ENCODE measurements at regions not wholly inside any gene's neighbourhood (a gene's known extent, or its start where the extent isn't known, plus 50 kb on each side); places are given as distances from the start of the nearest gene placed in this dataset.
A peak's percentile ranks its signal among the peaks of the same experiment; 100 is the strongest.

GRCh38 chr7:91771921-91772815 is 108.3 kb downstream of the MTERF1 start:
- Histone ChIP-seq H3K27me3 (no peaks in the 10 kb centered on the region), H3K36me3 (no peaks in the 10 kb centered on the region), H3K4me3 (no peak overlapping the region), H3K27ac (no peak overlapping the region), H3K9me3 (no peaks in the 10 kb centered on the region), H3K4me1 (no peaks in the 10 kb centered on the region)
- WGBS, 2 donors: 81 to 83% methylated on average over 4 of the region's 4 CpGs
- TF ChIP-seq POLR2AphosphoS5 (IDR thresholded peaks at IDR 0.05) (no peak), EP300 (IDR thresholded peaks at IDR 0.05) (no peak), POLR2A (IDR thresholded peaks at IDR 0.05) (no peak)
- TF ChIP-seq, protein P1, sequence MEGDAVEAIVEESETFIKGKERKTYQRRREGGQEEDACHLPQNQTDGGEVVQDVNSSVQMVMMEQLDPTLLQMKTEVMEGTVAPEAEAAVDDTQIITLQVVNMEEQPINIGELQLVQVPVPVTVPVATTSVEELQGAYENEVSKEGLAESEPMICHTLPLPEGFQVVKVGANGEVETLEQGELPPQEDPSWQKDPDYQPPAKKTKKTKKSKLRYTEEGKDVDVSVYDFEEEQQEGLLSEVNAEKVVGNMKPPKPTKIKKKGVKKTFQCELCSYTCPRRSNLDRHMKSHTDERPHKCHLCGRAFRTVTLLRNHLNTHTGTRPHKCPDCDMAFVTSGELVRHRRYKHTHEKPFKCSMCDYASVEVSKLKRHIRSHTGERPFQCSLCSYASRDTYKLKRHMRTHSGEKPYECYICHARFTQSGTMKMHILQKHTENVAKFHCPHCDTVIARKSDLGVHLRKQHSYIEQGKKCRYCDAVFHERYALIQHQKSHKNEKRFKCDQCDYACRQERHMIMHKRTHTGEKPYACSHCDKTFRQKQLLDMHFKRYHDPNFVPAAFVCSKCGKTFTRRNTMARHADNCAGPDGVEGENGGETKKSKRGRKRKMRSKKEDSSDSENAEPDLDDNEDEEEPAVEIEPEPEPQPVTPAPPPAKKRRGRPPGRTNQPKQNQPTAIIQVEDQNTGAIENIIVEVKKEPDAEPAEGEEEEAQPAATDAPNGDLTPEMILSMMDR (IDR thresholded peaks at IDR 0.05): no peak
- DNase-seq (no peak), ATAC-seq (ENCODE audit: low FRiP score in 2 of 2) (no peak)

GRCh38 chr7:91776171-91776570 is 104.3 kb downstream of the MTERF1 start:
- Histone ChIP-seq H3K4me3 (no peak overlapping the region), H3K27me3 (no peaks in the 10 kb centered on the region), H3K9me3 (no peaks in the 10 kb centered on the region), H3K36me3 (no peaks in the 10 kb centered on the region), H3K4me1 (no peaks in the 10 kb centered on the region), H3K27ac (no peak overlapping the region)
- ATAC-seq (ENCODE audit: low FRiP score in 2 of 2) (no peak), DNase-seq (no peak)
- TF ChIP-seq POLR2A (IDR thresholded peaks at IDR 0.05) (no peak), EP300 (IDR thresholded peaks at IDR 0.05) (no peak), POLR2AphosphoS5 (IDR thresholded peaks at IDR 0.05) (no peak)
- WGBS, 2 donors: 72 to 75% methylated on average over 2 of the region's 2 CpGs

DNA sequence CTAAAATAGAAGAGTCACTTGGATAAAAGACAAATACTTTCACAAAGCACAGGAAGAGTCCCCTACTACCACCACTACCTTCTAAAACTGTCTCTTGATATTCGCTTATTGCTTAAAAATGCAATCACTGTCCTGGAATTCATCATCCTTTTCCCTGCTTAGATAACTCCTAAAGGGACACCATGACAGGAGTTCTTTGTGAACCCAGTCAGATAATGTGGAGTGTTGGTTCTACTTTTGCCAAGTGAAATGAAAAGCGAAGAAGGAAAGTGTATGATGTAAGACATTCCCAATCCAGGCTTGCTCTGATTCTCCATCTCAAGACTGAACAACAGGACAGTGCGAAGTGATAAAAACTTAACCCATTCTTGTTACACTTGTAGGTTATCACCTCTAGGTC is 103.0 kb downstream of the MTERF1 start:
- ATAC-seq (ENCODE audit: low FRiP score in 2 of 2): no peak
- TF ChIP-seq POLR2A (IDR thresholded peaks at IDR 0.05) (no peak), POLR2AphosphoS5 (IDR thresholded peaks at IDR 0.05) (no peak)
- Histone ChIP-seq H3K4me1 (no peaks in the 10 kb centered on the region), H3K27ac (no peak overlapping the region), H3K9me3 (no peaks in the 10 kb centered on the region), H3K27me3 (no peaks in the 10 kb centered on the region), H3K4me3 (no peak overlapping the region), H3K36me3 (no peaks in the 10 kb centered on the region)
- WGBS, 2 donors: 87 to 94% methylated on average over 3 of the region's 3 CpGs
- DNase-seq: no peak

- WGBS, 2 donors: 82 to 86% methylated on average over 1 of the region's 1 CpG
- no peak for TF ChIP-seq EP300 (IDR thresholded peaks at IDR 0.05)
- no peak for TF ChIP-seq POLR2AphosphoS5 (IDR thresholded peaks at IDR 0.05)
- TF ChIP-seq POLR2A (IDR thresholded peaks at IDR 0.05): no peak
- TF ChIP-seq, protein P1 (IDR thresholded peaks at IDR 0.05): no peak
- Histone ChIP-seq H3K27ac (no peak overlapping the region), H3K27me3 (no peaks in the 10 kb centered on the region), H3K4me1 (no peaks in the 10 kb centered on the region), H3K9me3 (no peaks in the 10 kb centered on the region), H3K36me3 (no peaks in the 10 kb centered on the region), H3K4me3 (no peak overlapping the region)
- DNase-seq (no peak), ATAC-seq (ENCODE audit: low FRiP score in 2 of 2) (no peak)
These were observed 102.1 kb downstream of the MTERF1 start for GRCh38 chr7:91778416-91778815.

GRCh38 chr7:91780521-91780920 is 100.0 kb downstream of the MTERF1 start:
- no peak for ATAC-seq (ENCODE audit: low FRiP score in 2 of 2)
- H3K9me3 ChIP-seq: no peaks in the 10 kb centered on the region
- no peak overlapping the region for H3K4me3 ChIP-seq
- no peaks in the 10 kb centered on the region for H3K36me3 ChIP-seq
- no peak for DNase-seq
- H3K27ac ChIP-seq: no peak overlapping the region
- 80 to 90% methylated on average over 5 of the region's 5 CpGs for WGBS, 2 donors
- TF ChIP-seq EP300 (IDR thresholded peaks at IDR 0.05) (no peak), POLR2AphosphoS5 (IDR thresholded peaks at IDR 0.05) (no peak), POLR2A (IDR thresholded peaks at IDR 0.05) (no peak)
- TF ChIP-seq, protein P1 (IDR thresholded peaks at IDR 0.05): no peak
- no peaks in the 10 kb centered on the region for H3K27me3 ChIP-seq
- H3K4me1 ChIP-seq: no peaks in the 10 kb centered on the region

DNA sequence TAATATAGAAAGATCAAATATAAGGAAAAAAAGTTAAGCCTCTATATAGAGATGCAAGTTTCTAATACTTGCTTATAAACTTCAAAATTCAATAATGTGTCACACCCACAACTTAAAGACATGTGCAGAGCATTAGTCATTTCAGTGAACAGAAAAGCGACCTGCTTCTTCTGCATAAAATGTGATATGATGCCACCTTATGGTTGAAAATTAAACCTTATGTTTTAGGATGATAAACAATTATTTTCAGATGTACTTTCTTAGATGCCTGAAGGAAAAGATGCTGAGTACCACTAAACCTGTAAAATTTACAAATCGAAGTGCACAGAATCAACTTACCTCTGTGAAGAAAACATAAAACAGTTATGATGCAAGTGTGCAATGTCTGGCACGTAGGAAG is 96.0 kb downstream of the MTERF1 start:
- WGBS, 2 donors: 54 to 58% methylated on average over 3 of the region's 3 CpGs
- no peak overlapping the region for H3K4me3 ChIP-seq
- TF ChIP-seq EP300 (IDR thresholded peaks at IDR 0.05): no peak
- TF ChIP-seq, protein P1 (IDR thresholded peaks at IDR 0.05): peak in 3 of 6 experiments; percentile 29 to 35 (median 34)
- ATAC-seq (ENCODE audit: low FRiP score in 2 of 2) (no peak), DNase-seq (no peak)
- H3K27me3 ChIP-seq: no peaks in the 10 kb centered on the region
- H3K36me3 ChIP-seq: no peaks in the 10 kb centered on the region
- H3K9me3 ChIP-seq: no peaks in the 10 kb centered on the region
- H3K27ac ChIP-seq: no peak overlapping the region
- H3K4me1 ChIP-seq: no peaks in the 10 kb centered on the region
